Keratinocyte (primary cell): ENCODE measurements at regions not wholly inside any gene's neighbourhood (a gene's known extent, or its start where the extent isn't known, plus 50 kb on each side); places are given as distances from the start of the nearest gene placed in this dataset.

Experiments used
- DNase-seq: peaks from one replicate; pipeline ENCODE4 v3.0.0-alpha.2; 2011; ENCODE audit warnings: low read depth, missing footprints, low spot score
- FAIRE-seq: peaks from 2 replicates; lab custom pipeline; 2011; peaks lifted over from hg19 to GRCh38; lab: Jason Lieb, UNC
- H2AFZ ChIP-seq: 2 replicates; pipeline ENCODE4 v1.6.0; 2012; ENCODE audit warnings: low read length, control low read depth, inconsistent platforms; ENCODE audit not compliant: control insufficient read depth
- H3K27ac ChIP-seq: 2 replicates; pipeline ENCODE4 v1.5.1; 2011; ENCODE audit warnings: low read length; ENCODE audit not compliant: control insufficient read depth, insufficient read depth
- H3K27me3 ChIP-seq: 3 replicates; pipeline ENCODE4 v1.6.0; 2011; ENCODE audit warnings: low read length; ENCODE audit not compliant: control insufficient read depth, insufficient read depth; ENCODE audit errors: extremely low read depth
- H3K36me3 ChIP-seq, 2 experiments: 2 replicates in 1 of 2; 3 replicates in 1 of 2; pipeline ENCODE4 v1.5.1; 2011; ENCODE audit warnings: low read length in 2 of 2, mild to moderate bottlenecking in 1 of 2; ENCODE audit not compliant: control insufficient read depth in 2 of 2, insufficient read depth in 2 of 2; ENCODE audit errors: extremely low read depth in 1 of 2
- H3K4me1 ChIP-seq: 3 replicates; pipeline ENCODE4 v1.5.1; 2011; ENCODE audit warnings: low read length; ENCODE audit not compliant: control insufficient read depth, insufficient read depth; ENCODE audit errors: extremely low read depth
- H3K4me2 ChIP-seq: 3 replicates; pipeline ENCODE4 v1.6.0; 2011; ENCODE audit warnings: low read depth, low read length; ENCODE audit not compliant: control insufficient read depth, insufficient read depth; ENCODE audit errors: extremely low read depth
- H3K4me3 ChIP-seq, 3 experiments: fragments of 200-600 bp in 1 of 3; sonication (generic) in 1 of 3; 2 replicates in 2 of 3; 3 replicates in 1 of 3; pipeline ENCODE4 v1.5.1; 2011 to 2016; ENCODE audit warnings: low read length in 3 of 3, mild to moderate bottlenecking in 3 of 3, control low read depth in 2 of 3, inconsistent platforms in 1 of 3, low read depth in 1 of 3, mixed read lengths in 1 of 3, mixed run types in 1 of 3, moderate library complexity in 1 of 3; ENCODE audit not compliant: control insufficient read depth in 2 of 3, insufficient read depth in 2 of 3; ENCODE audit errors: extremely low read depth in 1 of 3
- H3K79me2 ChIP-seq: 2 replicates; pipeline ENCODE4 v1.6.0; 2012; ENCODE audit warnings: low read length; ENCODE audit not compliant: control insufficient read depth, insufficient read depth
- H3K9ac ChIP-seq: 3 replicates; pipeline ENCODE4 v1.6.0; 2011; ENCODE audit warnings: low read length; ENCODE audit not compliant: control insufficient read depth, insufficient read depth; ENCODE audit errors: extremely low read depth
- H3K9me1 ChIP-seq: 3 replicates; pipeline ENCODE4 v1.6.0; 2011; ENCODE audit warnings: low read length; ENCODE audit not compliant: control insufficient read depth, insufficient read depth; ENCODE audit errors: extremely low read depth
- H3K9me3 ChIP-seq: 2 replicates; pipeline ENCODE4 v1.5.1; 2012; ENCODE audit warnings: low read depth, low read length; ENCODE audit not compliant: control insufficient read depth
- H4K20me1 ChIP-seq: 3 replicates; pipeline ENCODE4 v1.6.0; 2011; ENCODE audit warnings: low read length; ENCODE audit not compliant: control insufficient read depth, insufficient read depth; ENCODE audit errors: extremely low read depth
- CTCF ChIP-seq, 3 experiments: IDR thresholded peaks in 1 of 3; conservative IDR thresholded peaks in 1 of 3; optimal IDR thresholded peaks in 1 of 3; 2 replicates in 2 of 3; 3 replicates in 1 of 3; pipeline versions ENCODE3 to v1.5.1; 2011; ENCODE audit warnings: low read length in 3 of 3, mild to moderate bottlenecking in 3 of 3, moderate library complexity in 2 of 3, control low read depth in 1 of 3, inconsistent platforms in 1 of 3; ENCODE audit not compliant: insufficient read depth in 2 of 3; ENCODE audit errors: extremely low read depth in 1 of 3
- EZH2 ChIP-seq: IDR thresholded peaks from one replicate; pipeline ENCODE4 v1.6.1; 2012; ENCODE audit warnings: inconsistent platforms, mild to moderate bottlenecking, low read length, moderate library complexity
- dilution Hi-C: fragments of 300-500 bp; cut with MboI; formaldehyde crosslinking; loops from one replicate; pipeline ENCODE4 v1.7.0; 2020; ENCODE audit warnings: low sequenced_read_pairs; ENCODE audit not compliant: extremely low pct_ligation_motif_present

GRCh38 chr10:2813286-2813685, 254.1 kb upstream of the PFKP start:
- Histone ChIP-seq H3K36me3 (no peaks in the 10 kb centered on the region), H3K27me3 (no peaks in the 10 kb centered on the region), H3K4me3 (no peak overlapping the region), H3K4me1 (no peaks in the 10 kb centered on the region), H4K20me1 (no peaks in the 10 kb centered on the region), H2AFZ (no peak overlapping the region), H3K9me1 (no peaks in the 10 kb centered on the region), H3K9me3 (no peaks in the 10 kb centered on the region), H3K79me2 (no peaks in the 10 kb centered on the region), H3K4me2 (no peak overlapping the region), H3K27ac (no peak overlapping the region), H3K9ac (no peak overlapping the region)
- no peak for FAIRE-seq
- no peak for DNase-seq
- TF ChIP-seq EZH2: no peak
- TF ChIP-seq CTCF (optimal IDR thresholded peaks at IDR 0.05 in 1 of 3, IDR thresholded peaks at IDR 0.05 in 1 of 3, conservative IDR thresholded peaks at IDR 0.05 in 1 of 3; ENCODE audit: extremely low read depth in 1 of 3, insufficient read depth in 2 of 3, low read length in 3 of 3): no peak
- dilution Hi-C loops: no loop called here

- Histone ChIP-seq H3K9ac (no peak overlapping the region), H3K27ac (no peak overlapping the region), H3K9me3 (no peaks in the 10 kb centered on the region), H3K4me1 (no peaks in the 10 kb centered on the region), H3K27me3 (no peaks in the 10 kb centered on the region), H3K4me2 (no peak overlapping the region), H2AFZ (no peak overlapping the region), H3K9me1 (no peaks in the 10 kb centered on the region), H4K20me1 (no peaks in the 10 kb centered on the region), H3K79me2 (no peaks in the 10 kb centered on the region), H3K36me3 (no peaks in the 10 kb centered on the region), H3K4me3 (no peak overlapping the region)
- no peak for FAIRE-seq
- no peak for DNase-seq
- TF ChIP-seq EZH2: no peak
- TF ChIP-seq CTCF (optimal IDR thresholded peaks at IDR 0.05 in 1 of 3, IDR thresholded peaks at IDR 0.05 in 1 of 3, conservative IDR thresholded peaks at IDR 0.05 in 1 of 3; ENCODE audit: extremely low read depth in 1 of 3, insufficient read depth in 2 of 3, low read length in 3 of 3): no peak
- dilution Hi-C loops: no loop called here
Observed at GRCh38 chr10:2812631-2813030, 254.7 kb upstream of the PFKP start.
